OCI-LY1 (cell line): ENCODE measurements at regions not wholly inside any gene's neighbourhood (a gene's known extent, or its start where the extent isn't known, plus 50 kb on each side); places are given as distances from the start of the nearest gene placed in this dataset.
"Not testable (repeated sequence)": the region's sequence is repeated elsewhere in the genome, so short reads cannot be mapped to it uniquely, and the experiment has no call there.

Experiments used
- H2AFZ ChIP-seq: fragments of 200-600 bp; sonication (generic), shearing (Covaris generic); 2 replicates; pipeline ENCODE4 v1.6.0; 2014; ENCODE audit warnings: antibody characterized with exemption, mild to moderate bottlenecking, low read length
- H3F3A ChIP-seq: fragments of 200-600 bp; sonication (generic), shearing (Covaris generic); 2 replicates; pipeline ENCODE4 v1.6.0; 2014; ENCODE audit warnings: mild to moderate bottlenecking, antibody characterized with exemption, low read length, moderate library complexity; ENCODE audit not compliant: insufficient read depth
- H3K27ac ChIP-seq: fragments of 200-600 bp; sonication (generic); 2 replicates; pipeline ENCODE4 v1.5.1; 2014; ENCODE audit warnings: low read length, mixed run types, mild to moderate bottlenecking, low read depth; ENCODE audit not compliant: poor library complexity, severe bottlenecking
- H3K27me3 ChIP-seq: fragments of 200-600 bp; sonication (generic); 2 replicates; pipeline ENCODE4 v1.6.0; 2014; ENCODE audit warnings: antibody characterized with exemption, mild to moderate bottlenecking, low read length, moderate library complexity; ENCODE audit not compliant: insufficient read depth
- H3K36me3 ChIP-seq: fragments of 200-600 bp; sonication (generic); 2 replicates; pipeline ENCODE4 v1.6.1; 2014; ENCODE audit warnings: mild to moderate bottlenecking, antibody characterized with exemption, low read length, moderate library complexity, mixed read lengths; ENCODE audit not compliant: insufficient read depth
- H3K4me1 ChIP-seq: fragments of 200-600 bp; sonication (generic); 2 replicates; pipeline ENCODE4 v1.5.1; 2014; ENCODE audit warnings: mild to moderate bottlenecking, low read length, moderate library complexity; ENCODE audit not compliant: insufficient read depth, severe bottlenecking
- H3K4me2 ChIP-seq: fragments of 200-600 bp; sonication (generic), shearing (Covaris generic); 2 replicates; pipeline ENCODE4 v1.6.1; 2014; ENCODE audit warnings: low read length
- H3K4me3 ChIP-seq: fragments of 200-600 bp; sonication (generic); 2 replicates; pipeline ENCODE4 v1.5.1; 2014; ENCODE audit warnings: low read length, low read depth, mild to moderate bottlenecking, mixed read lengths; ENCODE audit not compliant: poor library complexity, severe bottlenecking
- H3K79me2 ChIP-seq: fragments of 200-600 bp; shearing (Covaris generic); 2 replicates; pipeline ENCODE4 v1.6.1; 2016; ENCODE audit warnings: mixed run types, low read length, mixed read lengths; ENCODE audit not compliant: insufficient read depth
- H3K9ac ChIP-seq: fragments of 200-600 bp; sonication (generic), shearing (Covaris generic); 2 replicates; pipeline ENCODE4 v1.6.1; 2014; ENCODE audit warnings: mild to moderate bottlenecking, low read length, mixed read lengths
- H3K9me2 ChIP-seq: fragments of 200-600 bp; sonication (generic), shearing (Covaris generic); 2 replicates; pipeline ENCODE4 v1.6.1; 2014; ENCODE audit warnings: low read depth, mild to moderate bottlenecking, low read length, mixed read lengths
- H3K9me3 ChIP-seq: fragments of 200-600 bp; shearing (Covaris generic); 2 replicates; pipeline ENCODE4 v1.6.1; 2014; ENCODE audit warnings: low read length, mixed read lengths
- H4K20me1 ChIP-seq: fragments of 200-600 bp; sonication (generic), shearing (Covaris generic); 2 replicates; pipeline ENCODE4 v1.6.0; 2016; ENCODE audit warnings: mild to moderate bottlenecking, low read length; ENCODE audit not compliant: insufficient read depth
- EZH2 ChIP-seq: fragments of 200-600 bp; sonication (generic), shearing (Covaris generic); IDR thresholded peaks from 2 replicates; pipeline ENCODE4 v1.8.0; 2017; ENCODE audit warnings: borderline replicate concordance, mixed run types, mild to moderate bottlenecking, antibody characterized with exemption, low read length, moderate library complexity, mixed read lengths
- TF ChIP-seq, protein P1 (sequence below): fragments of 200-600 bp; sonication (generic), shearing (Covaris generic); IDR thresholded peaks from 2 replicates; pipeline ENCODE4 v1.5.1; 2017; ENCODE audit warnings: mild to moderate bottlenecking, antibody characterized with exemption, low read length, moderate library complexity, mixed read lengths

DNA sequence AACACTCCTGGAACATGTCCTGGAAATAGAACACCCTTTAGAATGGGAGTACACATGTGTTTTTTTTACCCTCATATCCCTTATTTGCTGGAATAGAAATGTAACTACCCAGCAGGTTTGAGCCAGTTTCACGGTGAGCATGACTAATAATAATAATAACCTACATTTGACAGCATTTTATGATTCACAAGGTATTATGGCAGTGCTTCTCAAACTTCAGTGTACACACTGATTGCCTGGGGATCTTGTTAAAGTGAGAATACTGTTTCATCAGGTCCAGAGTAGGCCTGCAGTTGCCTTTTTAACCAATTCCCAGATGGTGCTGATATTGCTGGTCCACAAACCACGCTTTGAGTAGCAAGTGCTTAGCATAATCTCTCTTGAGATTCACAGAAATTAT is 63.9 kb downstream of the NFKBIZ start:
- Histone ChIP-seq H3K4me2 (no peak overlapping the region), H3K27ac (no peak overlapping the region)

DNA sequence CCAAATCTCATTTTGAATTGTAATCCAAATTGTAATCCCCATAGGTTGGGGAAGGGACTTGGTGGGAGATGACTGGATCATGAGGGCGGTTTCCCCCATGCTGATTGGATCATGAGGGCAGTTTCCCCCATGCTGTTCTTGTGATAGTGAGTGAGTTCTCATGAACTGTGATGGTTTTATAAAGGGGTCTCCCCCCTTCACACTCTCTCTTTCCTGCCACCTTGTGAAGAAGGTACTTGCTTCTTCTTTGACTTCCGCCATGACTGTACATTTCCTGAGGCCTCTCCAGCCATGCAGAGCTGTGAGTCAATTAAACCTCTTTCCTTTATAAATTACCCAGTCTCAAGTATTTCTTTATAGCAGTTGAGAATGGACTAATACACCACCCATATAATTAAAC is 68.4 kb downstream of the NFKBIZ start:
- H3K4me3 ChIP-seq, H3K27me3 ChIP-seq, H3K27ac ChIP-seq, H3F3A ChIP-seq, H3K9ac ChIP-seq, H3K4me1 ChIP-seq, H3K79me2 ChIP-seq, H3K9me2 ChIP-seq, H4K20me1 ChIP-seq, H3K4me2 ChIP-seq, H3K36me3 ChIP-seq, H3K9me3 ChIP-seq, H2AFZ ChIP-seq: not testable (repeated sequence)

More for the DNA sequence above, 63.9 kb downstream of the NFKBIZ start:
- Histone ChIP-seq H2AFZ (no peak overlapping the region), H3K79me2 (no peaks in the 10 kb centered on the region), H3K4me1 (no peaks in the 10 kb centered on the region), H3K9ac (no peak overlapping the region), H3K27me3 (no peaks in the 10 kb centered on the region), H3K4me3 (no peak overlapping the region), H3K36me3 (no peaks in the 10 kb centered on the region), H3K9me3 (no peaks in the 10 kb centered on the region), H3K9me2 (no peaks in the 10 kb centered on the region), H4K20me1 (no peaks in the 10 kb centered on the region), H3F3A (no peaks in the 10 kb centered on the region)
- TF ChIP-seq EZH2: no peak
- TF ChIP-seq, protein P1, sequence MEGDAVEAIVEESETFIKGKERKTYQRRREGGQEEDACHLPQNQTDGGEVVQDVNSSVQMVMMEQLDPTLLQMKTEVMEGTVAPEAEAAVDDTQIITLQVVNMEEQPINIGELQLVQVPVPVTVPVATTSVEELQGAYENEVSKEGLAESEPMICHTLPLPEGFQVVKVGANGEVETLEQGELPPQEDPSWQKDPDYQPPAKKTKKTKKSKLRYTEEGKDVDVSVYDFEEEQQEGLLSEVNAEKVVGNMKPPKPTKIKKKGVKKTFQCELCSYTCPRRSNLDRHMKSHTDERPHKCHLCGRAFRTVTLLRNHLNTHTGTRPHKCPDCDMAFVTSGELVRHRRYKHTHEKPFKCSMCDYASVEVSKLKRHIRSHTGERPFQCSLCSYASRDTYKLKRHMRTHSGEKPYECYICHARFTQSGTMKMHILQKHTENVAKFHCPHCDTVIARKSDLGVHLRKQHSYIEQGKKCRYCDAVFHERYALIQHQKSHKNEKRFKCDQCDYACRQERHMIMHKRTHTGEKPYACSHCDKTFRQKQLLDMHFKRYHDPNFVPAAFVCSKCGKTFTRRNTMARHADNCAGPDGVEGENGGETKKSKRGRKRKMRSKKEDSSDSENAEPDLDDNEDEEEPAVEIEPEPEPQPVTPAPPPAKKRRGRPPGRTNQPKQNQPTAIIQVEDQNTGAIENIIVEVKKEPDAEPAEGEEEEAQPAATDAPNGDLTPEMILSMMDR: no peak

DNA sequence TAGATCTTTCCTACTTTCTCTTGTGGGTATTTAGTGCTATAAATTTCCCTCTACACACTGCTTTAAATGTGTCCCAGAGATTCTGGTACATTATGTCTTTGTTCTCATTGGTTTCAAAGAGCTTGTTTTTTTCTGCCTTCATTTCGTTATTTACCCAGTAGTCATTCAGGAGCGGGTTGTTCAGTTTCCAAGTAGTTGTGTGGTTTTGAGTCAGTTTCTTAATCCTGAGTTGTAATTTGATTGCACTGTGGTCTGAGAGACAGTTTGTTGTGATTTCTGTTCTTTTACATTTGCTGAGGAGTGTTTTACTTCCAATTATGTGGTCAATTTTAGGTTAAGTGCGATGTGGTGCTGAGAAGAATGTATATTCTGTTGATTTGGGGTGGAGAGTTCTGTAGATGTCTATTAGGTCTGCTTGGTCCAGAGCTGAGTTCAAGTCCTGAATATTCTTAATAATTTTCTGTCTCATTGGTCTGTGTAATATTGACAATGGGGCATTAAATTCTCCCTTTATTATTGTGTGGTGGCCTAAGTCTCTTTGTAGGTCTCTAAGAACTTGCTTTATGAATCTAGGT is 72.9 kb downstream of the NFKBIZ start:
- H3F3A ChIP-seq, H3K36me3 ChIP-seq, H3K9me2 ChIP-seq, H3K27ac ChIP-seq, H3K79me2 ChIP-seq, H3K4me3 ChIP-seq, H3K9me3 ChIP-seq, H3K27me3 ChIP-seq, H3K4me1 ChIP-seq, H3K4me2 ChIP-seq, H3K9ac ChIP-seq, H4K20me1 ChIP-seq, H2AFZ ChIP-seq: not testable (repeated sequence)

DNA sequence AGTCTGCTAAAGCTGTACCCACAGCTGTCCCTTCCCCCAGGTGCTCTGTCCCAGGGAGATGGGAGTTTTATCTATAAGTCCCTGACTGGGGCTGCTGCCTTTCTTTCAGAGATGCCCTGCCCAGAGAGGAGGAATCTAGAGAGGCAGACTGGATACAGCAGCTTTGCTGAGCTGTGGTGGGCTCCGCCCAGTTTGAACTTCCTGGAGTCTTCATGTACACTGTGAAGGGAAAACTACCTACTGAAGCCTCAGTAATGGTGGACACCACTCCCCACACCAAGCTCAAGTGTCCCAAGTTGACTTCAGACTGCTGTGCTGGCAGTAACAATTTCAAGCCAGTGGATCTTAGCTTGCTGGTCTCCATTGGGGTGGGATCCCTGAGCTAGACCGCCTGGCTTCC is 75.3 kb downstream of the NFKBIZ start:
- H3K4me3 ChIP-seq, H3K79me2 ChIP-seq, H3F3A ChIP-seq, H2AFZ ChIP-seq, H3K9ac ChIP-seq, H3K4me2 ChIP-seq, H3K27me3 ChIP-seq, H4K20me1 ChIP-seq, H3K4me1 ChIP-seq, H3K9me3 ChIP-seq, H3K27ac ChIP-seq, H3K9me2 ChIP-seq, H3K36me3 ChIP-seq: not testable (repeated sequence)

DNA sequence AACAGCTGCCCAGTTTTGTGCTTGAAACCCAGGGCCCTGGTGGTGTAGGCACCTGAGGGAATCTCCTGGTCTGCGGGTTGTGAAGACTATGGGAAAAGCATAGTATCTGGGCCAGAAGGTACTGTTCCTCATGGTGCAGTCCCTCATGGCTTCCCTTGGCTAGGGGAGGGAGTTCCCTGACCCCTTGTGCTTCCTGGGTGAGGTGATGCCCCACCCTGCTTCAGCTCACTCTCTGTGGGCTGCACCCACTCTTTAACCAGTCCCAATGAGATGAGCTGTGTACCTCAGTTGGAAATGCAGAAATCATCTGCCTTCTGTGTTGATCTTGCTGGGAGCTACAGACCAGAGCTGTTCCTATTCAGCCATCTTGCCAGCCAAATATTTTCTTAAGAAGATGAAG is 75.8 kb downstream of the NFKBIZ start:
- not testable (repeated sequence) for H2AFZ ChIP-seq, H3K36me3 ChIP-seq, H3K27ac ChIP-seq, H3K79me2 ChIP-seq, H3K4me3 ChIP-seq, H3K4me2 ChIP-seq, H3K27me3 ChIP-seq, H3K9me3 ChIP-seq, H3K9me2 ChIP-seq, H3F3A ChIP-seq, H3K4me1 ChIP-seq, H4K20me1 ChIP-seq, H3K9ac ChIP-seq
